Vagina (tissue), 2 donors: ENCODE measurements at regions not wholly inside any gene's neighbourhood (a gene's known extent, or its start where the extent isn't known, plus 50 kb on each side); places are given as distances from the start of the nearest gene placed in this dataset.

Experiments used
- DNase-seq, 2 donors: peaks; one replicate each; pipeline ENCODE4 v3.0.0-alpha.2; 2017; ENCODE audit errors: extremely low spot score in 2 of 2
- H3K27ac ChIP-seq: fragments of 200-600 bp; sonication (generic); one replicate; pipeline ENCODE4 v1.5.1; 2019
- H3K27me3 ChIP-seq: fragments of 200-600 bp; sonication (generic); one replicate; pipeline ENCODE4 v1.5.1; 2019
- H3K36me3 ChIP-seq, 2 donors: fragments of 200-600 bp; sonication (generic); one replicate each; pipeline ENCODE4 v1.5.1; 2017 to 2019
- H3K4me1 ChIP-seq: fragments of 200-600 bp; sonication (generic); one replicate; pipeline ENCODE4 v1.5.1; 2019
- H3K4me3 ChIP-seq, 2 donors: fragments of 200-600 bp; sonication (generic); 1 replicate in 1 of 2; 2 replicates in 1 of 2; pipeline ENCODE4 v1.5.1; 2016 to 2019
- H3K9me3 ChIP-seq: fragments of 200-600 bp; sonication (generic); one replicate; pipeline ENCODE4 v1.5.1; 2019
- POLR2A ChIP-seq, 2 donors: fragments of 450-650 bp; IDR thresholded peaks; one replicate each; pipeline ENCODE4 v1.6.1; 2017; ENCODE audit warnings: antibody characterized with exemption in 2 of 2, mild to moderate bottlenecking in 2 of 2, moderate library complexity in 2 of 2
- POLR2AphosphoS5 ChIP-seq, 2 donors: sonication (generic); formaldehyde crosslinking; IDR thresholded peaks; one replicate each; pipeline ENCODE4 v1.9.0; 2017; ENCODE audit warnings: antibody characterized with exemption in 2 of 2, mild to moderate bottlenecking in 2 of 2, low read depth in 1 of 2; ENCODE audit not compliant: insufficient read depth in 1 of 2
- intact Hi-C: fragments of 100-400 bp; cut with DNase I; formaldehyde crosslinking; loops from one replicate; pipeline ENCODE4 v1.15.1; 2023
- TF ChIP-seq, protein P1 (sequence below), 3 experiments: fragments of 450-650 bp in 2 of 3; fragments of 200-600 bp in 1 of 3; sonication (generic) in 1 of 3; IDR thresholded peaks; one replicate each; pipeline ENCODE4 v1.5.1; 2017 to 2019; ENCODE audit warnings: antibody characterized with exemption in 3 of 3, mild to moderate bottlenecking in 2 of 3, moderate library complexity in 2 of 3

DNA sequence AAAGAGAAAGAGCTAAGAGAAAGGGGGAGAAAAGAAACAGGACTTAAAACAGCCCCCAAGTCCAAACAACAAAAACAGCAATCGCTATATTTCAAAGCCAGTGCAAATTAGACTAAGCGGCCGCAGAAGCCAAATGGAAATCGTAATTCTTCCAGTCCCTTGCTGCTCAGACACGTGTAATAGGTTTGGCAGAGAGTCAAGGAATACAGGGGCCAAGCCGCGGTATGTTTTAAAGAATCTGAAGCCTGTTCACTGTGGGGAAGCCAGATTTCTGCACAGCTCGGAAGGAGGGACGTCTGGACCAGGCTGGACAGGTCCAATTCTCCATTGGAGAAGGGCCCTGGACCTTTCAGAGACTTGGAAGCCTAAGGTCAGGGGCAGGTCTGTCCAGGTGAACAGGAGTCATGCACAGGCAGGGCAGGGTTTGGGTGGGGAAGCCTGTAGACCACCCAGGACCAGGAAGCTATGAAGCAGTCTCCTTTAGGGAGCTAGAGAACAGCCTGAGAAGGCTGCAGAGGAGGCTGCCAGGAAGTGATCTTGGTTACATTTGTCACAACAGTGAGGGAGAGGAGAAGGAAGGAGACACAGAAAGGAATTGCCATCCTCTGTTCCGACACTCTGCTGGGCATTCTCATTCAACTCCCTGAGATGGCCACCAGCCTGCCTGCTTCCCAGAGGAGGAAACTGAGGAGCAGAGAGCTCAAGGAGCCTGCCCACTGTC is 265.5 kb upstream of the ISX start:
- H3K27me3 ChIP-seq, result no peaks in the 10 kb centered on the region
- no peaks in the 10 kb centered on the region for H3K9me3 ChIP-seq
- H3K36me3 ChIP-seq, result no peaks in the 10 kb centered on the region
- TF ChIP-seq POLR2AphosphoS5 (IDR thresholded peaks at IDR 0.05; ENCODE audit: insufficient read depth in 1 of 2, low read depth in 1 of 2) (no peak), POLR2A (IDR thresholded peaks at IDR 0.05) (no peak)
- TF ChIP-seq, protein P1, sequence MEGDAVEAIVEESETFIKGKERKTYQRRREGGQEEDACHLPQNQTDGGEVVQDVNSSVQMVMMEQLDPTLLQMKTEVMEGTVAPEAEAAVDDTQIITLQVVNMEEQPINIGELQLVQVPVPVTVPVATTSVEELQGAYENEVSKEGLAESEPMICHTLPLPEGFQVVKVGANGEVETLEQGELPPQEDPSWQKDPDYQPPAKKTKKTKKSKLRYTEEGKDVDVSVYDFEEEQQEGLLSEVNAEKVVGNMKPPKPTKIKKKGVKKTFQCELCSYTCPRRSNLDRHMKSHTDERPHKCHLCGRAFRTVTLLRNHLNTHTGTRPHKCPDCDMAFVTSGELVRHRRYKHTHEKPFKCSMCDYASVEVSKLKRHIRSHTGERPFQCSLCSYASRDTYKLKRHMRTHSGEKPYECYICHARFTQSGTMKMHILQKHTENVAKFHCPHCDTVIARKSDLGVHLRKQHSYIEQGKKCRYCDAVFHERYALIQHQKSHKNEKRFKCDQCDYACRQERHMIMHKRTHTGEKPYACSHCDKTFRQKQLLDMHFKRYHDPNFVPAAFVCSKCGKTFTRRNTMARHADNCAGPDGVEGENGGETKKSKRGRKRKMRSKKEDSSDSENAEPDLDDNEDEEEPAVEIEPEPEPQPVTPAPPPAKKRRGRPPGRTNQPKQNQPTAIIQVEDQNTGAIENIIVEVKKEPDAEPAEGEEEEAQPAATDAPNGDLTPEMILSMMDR (IDR thresholded peaks at IDR 0.05), result no peak
- H3K27ac ChIP-seq, result no peak overlapping the region
- DNase-seq, result no peak
- H3K4me3 ChIP-seq, result no peak overlapping the region
- intact Hi-C loops, result no loop called here
- peaks cover 26% of the 10 kb centered on the region for H3K4me1 ChIP-seq

DNA sequence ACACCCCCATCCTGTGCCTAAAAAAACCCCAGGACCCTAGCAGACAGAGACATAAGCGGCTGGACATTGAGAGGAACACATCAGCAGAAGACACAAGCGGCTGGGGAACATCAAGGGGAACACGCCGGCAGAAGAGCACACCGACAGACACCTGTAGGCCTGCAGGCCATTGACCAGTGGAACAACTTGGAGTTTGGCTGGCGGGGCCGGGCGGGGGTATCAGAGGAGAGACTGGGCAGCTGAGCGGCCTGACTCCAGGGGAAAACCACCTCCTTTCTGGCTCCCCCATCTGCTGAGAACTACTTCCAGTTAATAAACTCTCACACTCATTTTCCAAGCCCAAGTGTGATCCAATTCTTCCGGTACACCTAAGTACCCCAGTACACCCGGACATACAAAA is 264.7 kb upstream of the ISX start:
- H3K27ac ChIP-seq, result no peak overlapping the region
- H3K36me3 ChIP-seq, result no peaks in the 10 kb centered on the region
- no peaks in the 10 kb centered on the region for H3K27me3 ChIP-seq
- no peak overlapping the region for H3K4me3 ChIP-seq
- TF ChIP-seq POLR2A (IDR thresholded peaks at IDR 0.05), result no peak
- no peak for TF ChIP-seq POLR2AphosphoS5 (IDR thresholded peaks at IDR 0.05; ENCODE audit: insufficient read depth in 1 of 2, low read depth in 1 of 2)
- TF ChIP-seq, protein P1 (IDR thresholded peaks at IDR 0.05), result no peak
- no peak for DNase-seq
- H3K4me1 ChIP-seq, result peaks cover 26% of the 10 kb centered on the region
- no peaks in the 10 kb centered on the region for H3K9me3 ChIP-seq
- intact Hi-C loops, result no loop called here

DNA sequence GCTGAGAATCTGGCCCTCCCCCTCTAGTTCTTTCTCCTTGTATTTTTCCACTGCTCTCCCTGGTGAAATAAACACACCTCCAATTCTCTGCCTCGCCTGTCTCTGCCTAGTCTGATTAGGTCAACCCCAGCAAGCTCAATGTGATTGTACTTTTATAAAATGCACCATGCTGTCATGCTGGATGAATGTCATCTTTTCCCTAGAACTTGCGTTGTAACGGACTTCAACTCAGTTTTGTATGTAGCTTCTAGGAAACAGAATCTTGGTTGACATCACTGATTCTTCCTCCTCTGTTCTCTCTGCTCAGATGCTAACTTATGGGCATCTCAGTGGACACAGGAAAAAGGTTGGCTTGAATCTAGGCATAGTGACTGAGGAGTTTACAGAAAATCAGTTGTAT is 261.9 kb upstream of the ISX start:
- no peaks in the 10 kb centered on the region for H3K27me3 ChIP-seq
- no peak for DNase-seq
- no peak overlapping the region for H3K4me3 ChIP-seq
- H3K4me1 ChIP-seq, result peaks cover 26% of the 10 kb centered on the region
- intact Hi-C loops, result no loop called here
- TF ChIP-seq, protein P1 (IDR thresholded peaks at IDR 0.05), result no peak
- no peak for TF ChIP-seq POLR2A (IDR thresholded peaks at IDR 0.05)
- TF ChIP-seq POLR2AphosphoS5 (IDR thresholded peaks at IDR 0.05; ENCODE audit: insufficient read depth in 1 of 2, low read depth in 1 of 2), result no peak
- no peak overlapping the region for H3K27ac ChIP-seq
- H3K36me3 ChIP-seq, result no peaks in the 10 kb centered on the region
- H3K9me3 ChIP-seq, result no peaks in the 10 kb centered on the region

DNA sequence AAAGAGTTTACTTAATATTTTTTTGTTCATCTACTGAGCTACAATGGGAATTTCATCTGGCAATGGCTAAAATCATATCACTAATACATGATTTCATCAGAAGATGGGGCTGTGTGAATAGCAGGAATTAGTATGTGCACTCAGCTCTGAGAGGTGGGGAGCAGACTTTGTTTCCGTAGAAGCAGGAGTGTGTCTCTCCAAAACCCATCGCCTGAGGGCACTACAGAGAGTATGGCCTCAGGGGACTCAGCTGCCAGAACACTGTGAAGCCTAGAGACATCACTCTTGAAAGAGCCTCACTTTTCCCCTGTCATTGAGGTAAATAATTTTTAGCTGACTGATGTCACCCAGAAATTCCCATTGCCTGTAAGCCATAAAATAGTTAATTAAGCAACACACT is 261.4 kb upstream of the ISX start:
- no peak for DNase-seq
- Histone ChIP-seq H3K4me3 (no peak overlapping the region), H3K27me3 (no peaks in the 10 kb centered on the region), H3K27ac (no peak overlapping the region), H3K36me3 (no peaks in the 10 kb centered on the region), H3K4me1 (peaks cover 22% of the 10 kb centered on the region), H3K9me3 (no peaks in the 10 kb centered on the region)
- intact Hi-C loops, result no loop called here
- TF ChIP-seq POLR2AphosphoS5 (IDR thresholded peaks at IDR 0.05; ENCODE audit: insufficient read depth in 1 of 2, low read depth in 1 of 2), result no peak
- no peak for TF ChIP-seq POLR2A (IDR thresholded peaks at IDR 0.05)
- TF ChIP-seq, protein P1 (IDR thresholded peaks at IDR 0.05), result no peak

DNA sequence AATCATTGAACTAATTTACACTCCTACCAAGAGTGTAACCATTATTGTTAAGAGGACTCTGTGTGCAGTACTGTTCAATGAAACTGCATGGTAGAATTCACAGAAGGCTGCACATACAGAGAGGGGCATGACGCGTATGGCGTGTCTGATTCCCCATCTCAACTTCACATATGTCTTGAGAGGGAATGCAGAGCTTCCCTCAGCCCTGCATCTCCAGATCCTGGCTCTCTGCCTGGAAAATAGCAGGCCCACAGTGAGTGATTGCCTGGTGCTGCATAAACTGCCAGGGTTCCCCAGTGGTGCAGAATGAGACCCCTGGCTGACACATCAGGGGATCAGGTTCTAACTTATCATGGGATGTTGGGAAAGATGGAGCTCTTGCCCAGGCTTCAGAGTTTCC is 260.2 kb upstream of the ISX start:
- Histone ChIP-seq H3K36me3 (no peaks in the 10 kb centered on the region), H3K27me3 (no peaks in the 10 kb centered on the region), H3K27ac (no peak overlapping the region), H3K4me1 (peaks cover 11% of the 10 kb centered on the region), H3K9me3 (no peaks in the 10 kb centered on the region), H3K4me3 (no peak overlapping the region)
- intact Hi-C loops, result no loop called here
- DNase-seq, result no peak
- TF ChIP-seq POLR2A (IDR thresholded peaks at IDR 0.05) (no peak), POLR2AphosphoS5 (IDR thresholded peaks at IDR 0.05; ENCODE audit: insufficient read depth in 1 of 2, low read depth in 1 of 2) (no peak)
- TF ChIP-seq, protein P1 (IDR thresholded peaks at IDR 0.05), result no peak
